Uterus (tissue), 2 donors: ENCODE measurements at regions not wholly inside any gene's neighbourhood (a gene's known extent, or its start where the extent isn't known, plus 50 kb on each side); places are given as distances from the start of the nearest gene placed in this dataset.

Experiments
- CTCF ChIP-seq, 4 experiments: fragments of 200-600 bp in 2 of 4; fragments of 450-650 bp in 2 of 4; sonication (generic) in 2 of 4; IDR thresholded peaks; one replicate each; pipeline ENCODE4 v1.5.1; 2016 to 2019; ENCODE audit warnings: antibody characterized with exemption in 4 of 4, mild to moderate bottlenecking in 2 of 4, moderate library complexity in 1 of 4
- POLR2A ChIP-seq, 2 donors: fragments of 450-650 bp; IDR thresholded peaks; one replicate each; pipeline ENCODE4 v1.6.1; 2016; ENCODE audit warnings: antibody characterized with exemption in 2 of 2, mild to moderate bottlenecking in 1 of 2, moderate library complexity in 1 of 2

- TF ChIP-seq CTCF (IDR thresholded peaks at IDR 0.05): no peak
- no peak for TF ChIP-seq POLR2A (IDR thresholded peaks at IDR 0.05)
Observed at GRCh38 chr22:27022896-27023361, 365.5 kb downstream of the MIAT start.
